ENCODE measurements at regions not wholly inside any gene's neighbourhood (a gene's known extent, or its start where the extent isn't known, plus 50 kb on each side); places are given as distances from the start of the nearest gene placed in this dataset.

- H3K9ac ChIP-seq (ENCODE audit: insufficient read depth, low read length) = no peak overlapping the region
- no peaks in the 10 kb centered on the region for H3K27me3 ChIP-seq (ENCODE audit: control insufficient read depth, insufficient read depth, low read length)
- no peaks in the 10 kb centered on the region for H4K20me1 ChIP-seq (ENCODE audit: control insufficient read depth, extremely low read depth, insufficient read depth, low read length)
- H3K4me2 ChIP-seq (ENCODE audit: extremely low read depth, insufficient read depth, low read length) = no peak overlapping the region
- no peak for DNase-seq (ENCODE audit: low read depth in 2 of 2)
- H3K4me1 ChIP-seq (ENCODE audit: control insufficient read depth, extremely low read depth, insufficient read depth, low read length) = no peaks in the 10 kb centered on the region
- H3K27ac ChIP-seq (ENCODE audit: insufficient read depth, low read length) = no peak overlapping the region
- H3K9me3 ChIP-seq (ENCODE audit: control insufficient read depth, insufficient read depth, low read depth, low read length) = no peaks in the 10 kb centered on the region
- H3K36me3 ChIP-seq (ENCODE audit: control insufficient read depth, insufficient read depth, low read length) = no peaks in the 10 kb centered on the region
- H3K79me2 ChIP-seq (ENCODE audit: control insufficient read depth, insufficient read depth, low read length) = no peaks in the 10 kb centered on the region
- no peak overlapping the region for H2AFZ ChIP-seq (ENCODE audit: low read length)
- TF ChIP-seq EZH2 (IDR thresholded peaks at IDR 0.05; ENCODE audit: low read length, missing control alignments) = no peak
- no peak for TF ChIP-seq CTCF (conservative IDR thresholded peaks at IDR 0.05 in 1 of 2, IDR thresholded peaks at IDR 0.05 in 1 of 2; ENCODE audit: low read depth in 1 of 2, low read length in 2 of 2)
- no peak overlapping the region for H3K4me3 ChIP-seq (replicated peaks in 1 of 4; ENCODE audit: control extremely low read depth in 1 of 4, insufficient read depth in 1 of 4, low read depth in 3 of 4, low read length in 4 of 4)
Observed at GRCh38 chr4:81946996-81947395, 426.8 kb downstream of the HNRNPD start.

- Histone ChIP-seq H4K20me1 (ENCODE audit: control insufficient read depth, extremely low read depth, insufficient read depth, low read length) (no peaks in the 10 kb centered on the region), H3K4me1 (ENCODE audit: control insufficient read depth, extremely low read depth, insufficient read depth, low read length) (no peaks in the 10 kb centered on the region)
- no peak for DNase-seq (ENCODE audit: low read depth in 2 of 2)
Observed at GRCh38 chr4:81930506-81931238, 443.1 kb downstream of the HNRNPD start.

GRCh38 chr4:81923140-81923539, 450.7 kb downstream of the HNRNPD start:
- DNase-seq (ENCODE audit: low read depth in 2 of 2) = no peak
- Histone ChIP-seq H4K20me1 (ENCODE audit: control insufficient read depth, extremely low read depth, insufficient read depth, low read length) (no peaks in the 10 kb centered on the region), H3K27ac (ENCODE audit: insufficient read depth, low read length) (no peak overlapping the region), H3K4me1 (ENCODE audit: control insufficient read depth, extremely low read depth, insufficient read depth, low read length) (no peaks in the 10 kb centered on the region), H2AFZ (ENCODE audit: low read length) (no peak overlapping the region), H3K36me3 (ENCODE audit: control insufficient read depth, insufficient read depth, low read length) (no peaks in the 10 kb centered on the region), H3K9ac (ENCODE audit: insufficient read depth, low read length) (no peak overlapping the region), H3K4me3 (replicated peaks in 1 of 4; ENCODE audit: control extremely low read depth in 1 of 4, insufficient read depth in 1 of 4, low read depth in 3 of 4, low read length in 4 of 4) (no peak overlapping the region), H3K4me2 (ENCODE audit: extremely low read depth, insufficient read depth, low read length) (no peak overlapping the region), H3K79me2 (ENCODE audit: control insufficient read depth, insufficient read depth, low read length) (no peaks in the 10 kb centered on the region), H3K27me3 (ENCODE audit: control insufficient read depth, insufficient read depth, low read length) (no peaks in the 10 kb centered on the region), H3K9me3 (ENCODE audit: control insufficient read depth, insufficient read depth, low read depth, low read length) (no peaks in the 10 kb centered on the region)
- TF ChIP-seq EZH2 (IDR thresholded peaks at IDR 0.05; ENCODE audit: low read length, missing control alignments) = no peak
- TF ChIP-seq CTCF (conservative IDR thresholded peaks at IDR 0.05 in 1 of 2, IDR thresholded peaks at IDR 0.05 in 1 of 2; ENCODE audit: low read depth in 1 of 2, low read length in 2 of 2) = no peak

More at GRCh38 chr4:81930506-81931238, 443.1 kb downstream of the HNRNPD start:
- Histone ChIP-seq H3K27ac (ENCODE audit: insufficient read depth, low read length) (no peak overlapping the region), H3K4me3 (replicated peaks in 1 of 4; ENCODE audit: control extremely low read depth in 1 of 4, insufficient read depth in 1 of 4, low read depth in 3 of 4, low read length in 4 of 4) (no peak overlapping the region), H3K9me3 (ENCODE audit: control insufficient read depth, insufficient read depth, low read depth, low read length) (no peaks in the 10 kb centered on the region), H3K27me3 (ENCODE audit: control insufficient read depth, insufficient read depth, low read length) (no peaks in the 10 kb centered on the region), H3K9ac (ENCODE audit: insufficient read depth, low read length) (no peak overlapping the region), H3K79me2 (ENCODE audit: control insufficient read depth, insufficient read depth, low read length) (no peaks in the 10 kb centered on the region), H3K4me2 (ENCODE audit: extremely low read depth, insufficient read depth, low read length) (no peak overlapping the region), H2AFZ (ENCODE audit: low read length) (no peak overlapping the region), H3K36me3 (ENCODE audit: control insufficient read depth, insufficient read depth, low read length) (no peaks in the 10 kb centered on the region)
- TF ChIP-seq CTCF (conservative IDR thresholded peaks at IDR 0.05 in 1 of 2, IDR thresholded peaks at IDR 0.05 in 1 of 2; ENCODE audit: low read depth in 1 of 2, low read length in 2 of 2) (no peak), EZH2 (IDR thresholded peaks at IDR 0.05; ENCODE audit: low read length, missing control alignments) (no peak)
